Testis (tissue), 2 donors: ENCODE measurements at regions not wholly inside any gene's neighbourhood (a gene's known extent, or its start where the extent isn't known, plus 50 kb on each side); places are given as distances from the start of the nearest gene placed in this dataset.

ENCODE experiments used
- DNase-seq: peaks from one replicate; pipeline ENCODE4 v3.0.0-alpha.2; 2019
- H3K27ac ChIP-seq, 2 donors: fragments of 200-600 bp; sonication (generic); one replicate each; pipeline ENCODE4 v1.5.1; 2019
- H3K27me3 ChIP-seq: fragments of 200-600 bp; sonication (generic); one replicate; pipeline ENCODE4 v1.5.1; 2019
- H3K36me3 ChIP-seq: fragments of 200-600 bp; sonication (generic); one replicate; pipeline ENCODE4 v1.5.1; 2017; ENCODE audit warnings: low read depth; ENCODE audit errors: missing control alignments
- H3K4me1 ChIP-seq: fragments of 200-600 bp; sonication (generic); one replicate; pipeline ENCODE4 v1.5.1; 2019
- H3K4me3 ChIP-seq, 2 donors: fragments of 200-600 bp; sonication (generic); one replicate each; pipeline ENCODE4 v1.5.1; 2017 to 2019
- H3K9me3 ChIP-seq: fragments of 200-600 bp; sonication (generic); one replicate; pipeline ENCODE4 v1.5.1; 2017
- POLR2A ChIP-seq: fragments of 450-650 bp; IDR thresholded peaks from one replicate; pipeline ENCODE4 v1.6.1; 2017; ENCODE audit warnings: antibody characterized with exemption, mild to moderate bottlenecking, moderate library complexity
- WGBS, 2 donors: methylation state at CpG; one replicate each; pipeline ENCODE4 v1.1.5; 2018; 5-methylcytosine and 5-hydroxymethylcytosine counted together
- intact Hi-C: fragments of 100-400 bp; cut with DNase I; formaldehyde crosslinking; loops from one replicate; pipeline ENCODE4 v1.15.1; 2023; ENCODE audit warnings: low total_unique reads
- TF ChIP-seq, protein P1 (sequence below), 3 experiments: fragments of 450-650 bp in 2 of 3; fragments of 200-600 bp in 1 of 3; sonication (generic) in 1 of 3; IDR thresholded peaks; one replicate each; pipeline ENCODE4 v1.5.1; 2016 to 2019; ENCODE audit warnings: antibody characterized with exemption in 3 of 3, mild to moderate bottlenecking in 2 of 3, moderate library complexity in 1 of 3

DNA sequence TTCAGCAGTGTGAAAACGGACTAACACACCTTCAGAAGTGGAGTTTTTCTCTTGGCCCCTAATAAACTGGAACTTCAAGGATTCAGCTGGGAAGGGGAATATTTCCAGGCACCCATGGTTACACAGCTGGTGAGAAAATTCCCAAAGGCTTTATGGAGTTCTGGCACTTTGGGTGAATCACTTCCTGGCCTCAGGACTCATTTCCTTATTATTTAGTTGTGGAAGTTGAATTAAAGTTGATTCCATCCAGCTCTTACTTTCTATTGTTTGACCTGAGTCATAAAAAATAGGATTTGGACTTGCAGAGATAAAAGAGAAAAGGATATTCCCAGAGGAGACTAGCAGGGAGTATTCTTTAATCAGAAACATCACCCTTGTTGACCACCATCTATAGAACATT lies 882.1 kb downstream of the UQCRFS1 start:
- no peak for DNase-seq
- no peaks in the 10 kb centered on the region for H3K27me3 ChIP-seq
- no peak overlapping the region for H3K4me3 ChIP-seq
- TF ChIP-seq, protein P1, sequence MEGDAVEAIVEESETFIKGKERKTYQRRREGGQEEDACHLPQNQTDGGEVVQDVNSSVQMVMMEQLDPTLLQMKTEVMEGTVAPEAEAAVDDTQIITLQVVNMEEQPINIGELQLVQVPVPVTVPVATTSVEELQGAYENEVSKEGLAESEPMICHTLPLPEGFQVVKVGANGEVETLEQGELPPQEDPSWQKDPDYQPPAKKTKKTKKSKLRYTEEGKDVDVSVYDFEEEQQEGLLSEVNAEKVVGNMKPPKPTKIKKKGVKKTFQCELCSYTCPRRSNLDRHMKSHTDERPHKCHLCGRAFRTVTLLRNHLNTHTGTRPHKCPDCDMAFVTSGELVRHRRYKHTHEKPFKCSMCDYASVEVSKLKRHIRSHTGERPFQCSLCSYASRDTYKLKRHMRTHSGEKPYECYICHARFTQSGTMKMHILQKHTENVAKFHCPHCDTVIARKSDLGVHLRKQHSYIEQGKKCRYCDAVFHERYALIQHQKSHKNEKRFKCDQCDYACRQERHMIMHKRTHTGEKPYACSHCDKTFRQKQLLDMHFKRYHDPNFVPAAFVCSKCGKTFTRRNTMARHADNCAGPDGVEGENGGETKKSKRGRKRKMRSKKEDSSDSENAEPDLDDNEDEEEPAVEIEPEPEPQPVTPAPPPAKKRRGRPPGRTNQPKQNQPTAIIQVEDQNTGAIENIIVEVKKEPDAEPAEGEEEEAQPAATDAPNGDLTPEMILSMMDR (IDR thresholded peaks at IDR 0.05), result no peak
- no peak for TF ChIP-seq POLR2A
- H3K36me3 ChIP-seq, result no peaks in the 10 kb centered on the region
- no peak overlapping the region for H3K27ac ChIP-seq
- no peaks in the 10 kb centered on the region for H3K9me3 ChIP-seq
- intact Hi-C loops, result no loop called here
- H3K4me1 ChIP-seq, result no peaks in the 10 kb centered on the region
- 62 to 69% methylated on average over 1 of the region's 1 CpG for WGBS, 2 donors

DNA sequence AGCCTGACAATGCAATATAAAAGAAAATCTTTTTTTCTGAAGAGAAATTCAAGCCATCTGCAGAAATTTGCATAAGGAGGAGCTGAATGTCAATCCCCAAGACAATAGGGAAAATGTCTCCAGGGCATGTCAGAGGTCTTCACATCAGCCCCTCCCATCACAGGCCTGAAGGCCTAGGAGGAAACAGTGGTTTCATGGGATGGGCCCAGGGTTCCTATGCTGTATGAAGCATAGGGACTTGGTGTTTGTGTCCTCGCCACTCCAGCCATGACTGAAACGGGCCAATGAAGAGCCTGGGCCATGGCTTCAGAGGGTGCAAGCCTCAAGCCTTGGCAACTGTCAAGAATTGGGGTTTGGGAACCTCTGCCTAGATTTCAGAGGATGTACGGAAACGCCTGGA lies 883.5 kb downstream of the UQCRFS1 start:
- no peak for DNase-seq
- intact Hi-C loops, result loop anchor here (10.0 kb wide), 1 partner anchor 355 kb away; no protein-coding TSS in a partner anchor
- H3K4me1 ChIP-seq, result no peaks in the 10 kb centered on the region
- TF ChIP-seq, protein P1 (IDR thresholded peaks at IDR 0.05), result no peak
- TF ChIP-seq POLR2A, result no peak
- H3K36me3 ChIP-seq, result no peaks in the 10 kb centered on the region
- no peak overlapping the region for H3K4me3 ChIP-seq
- no peak overlapping the region for H3K27ac ChIP-seq
- no peaks in the 10 kb centered on the region for H3K27me3 ChIP-seq
- H3K9me3 ChIP-seq, result no peaks in the 10 kb centered on the region
- WGBS, 2 donors, result 91 to 100% methylated on average over 2 to 4 of the region's 4 CpGs

DNA sequence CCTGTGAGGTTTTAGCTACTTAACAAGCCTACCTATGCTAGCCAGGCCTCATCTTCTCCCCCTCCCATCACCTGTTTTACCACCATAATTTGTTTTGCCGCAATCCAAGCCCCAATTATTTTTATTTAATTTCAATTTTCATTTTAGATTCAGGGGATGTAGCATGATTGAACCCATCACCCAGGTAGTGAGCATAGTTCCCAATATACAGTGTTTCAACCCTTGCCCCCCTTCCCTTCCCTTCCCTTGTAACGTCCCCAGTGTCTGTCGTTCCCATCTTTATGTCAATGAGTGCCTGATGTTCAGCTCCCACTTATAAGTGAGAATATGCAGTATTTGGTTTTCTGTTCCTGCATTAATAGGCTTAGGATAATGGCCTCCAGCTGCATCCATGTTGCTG lies 885.0 kb downstream of the UQCRFS1 start:
- Histone ChIP-seq H3K4me1 (no peaks in the 10 kb centered on the region), H3K27ac (no peak overlapping the region), H3K9me3 (no peaks in the 10 kb centered on the region), H3K36me3 (no peaks in the 10 kb centered on the region), H3K27me3 (no peaks in the 10 kb centered on the region), H3K4me3 (no peak overlapping the region)
- intact Hi-C loops, result loop anchor here (10.0 kb wide), 1 partner anchor 353 kb away; no protein-coding TSS in a partner anchor
- WGBS, 2 donors, result 79 to 82% methylated on average over 3 of the region's 3 CpGs
- DNase-seq, result no peak
- TF ChIP-seq POLR2A, result no peak
- TF ChIP-seq, protein P1 (IDR thresholded peaks at IDR 0.05), result no peak

DNA sequence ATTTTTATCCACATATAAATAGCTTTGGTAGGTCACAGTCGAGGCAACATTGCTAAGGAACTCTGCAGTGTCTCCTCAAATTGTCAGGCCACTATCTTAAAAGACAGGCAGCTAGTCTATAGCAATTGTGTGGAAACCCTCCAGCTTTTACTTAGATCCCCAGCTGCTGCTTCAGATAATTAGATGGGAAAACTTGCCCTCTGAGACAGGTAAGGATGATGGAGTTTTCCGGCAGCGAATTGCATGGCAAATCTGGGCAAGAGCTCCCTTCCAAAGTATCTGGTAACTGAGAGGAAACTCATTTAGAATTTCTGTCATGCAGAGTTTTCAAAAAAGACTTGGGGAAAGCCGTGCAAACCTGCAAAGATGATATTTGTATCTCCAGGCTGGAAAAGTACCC lies 886.2 kb downstream of the UQCRFS1 start:
- Histone ChIP-seq H3K27ac (no peak overlapping the region), H3K4me1 (peaks cover 5% of the 10 kb centered on the region), H3K27me3 (no peaks in the 10 kb centered on the region), H3K9me3 (no peaks in the 10 kb centered on the region), H3K36me3 (no peaks in the 10 kb centered on the region), H3K4me3 (no peak overlapping the region)
- WGBS, 2 donors, result 54 to 83% methylated on average over 4 of the region's 4 CpGs
- no peak for DNase-seq
- intact Hi-C loops, result loop anchor here (10.0 kb wide), 1 partner anchor 352 kb away; no protein-coding TSS in a partner anchor
- TF ChIP-seq, protein P1 (IDR thresholded peaks at IDR 0.05), result no peak
- no peak for TF ChIP-seq POLR2A

DNA sequence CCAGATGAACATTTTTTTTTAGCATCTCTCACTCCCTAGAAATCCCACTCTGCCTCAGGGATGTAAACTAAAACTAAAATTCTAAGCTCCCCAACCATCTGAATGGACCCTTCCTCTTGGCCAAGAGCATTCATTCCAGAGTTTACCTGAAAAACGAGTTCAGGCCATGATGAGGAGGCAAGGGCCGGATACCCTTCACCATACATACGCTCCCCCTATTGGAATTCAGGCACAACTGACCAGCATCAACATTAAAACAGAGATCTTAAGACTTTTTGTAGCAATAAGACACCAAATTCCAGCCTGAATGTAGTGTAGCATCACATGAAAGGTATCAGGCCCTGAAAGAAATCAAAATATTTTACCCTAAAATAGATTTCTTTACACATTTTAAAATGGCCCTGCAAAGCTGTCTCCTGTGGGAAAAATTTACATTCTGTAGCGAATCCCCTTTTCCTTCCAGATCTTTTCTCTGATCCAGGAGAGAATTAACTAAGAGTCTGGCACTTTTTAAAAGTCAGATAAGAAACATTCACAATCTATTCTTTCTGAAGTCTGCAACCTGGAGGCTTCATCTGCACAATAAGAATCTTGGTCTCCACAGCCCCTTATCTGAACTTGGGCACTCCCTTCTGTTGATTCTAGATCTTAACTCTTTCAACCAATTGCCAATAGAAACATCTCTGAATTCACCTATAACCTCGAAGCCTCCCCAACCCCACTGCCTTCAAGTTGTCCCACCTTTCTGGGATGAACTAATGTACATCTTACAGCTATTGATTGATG lies 888.5 kb downstream of the UQCRFS1 start:
- no peaks in the 10 kb centered on the region for H3K9me3 ChIP-seq
- no peaks in the 10 kb centered on the region for H3K36me3 ChIP-seq
- no peak overlapping the region for H3K4me3 ChIP-seq
- intact Hi-C loops, result loop anchor here (10.0 kb wide), 1 partner anchor 350 kb away; no protein-coding TSS in a partner anchor
- no peaks in the 10 kb centered on the region for H3K27me3 ChIP-seq
- 73 to 74% methylated on average over 5 of the region's 5 CpGs for WGBS, 2 donors
- H3K27ac ChIP-seq, result no peak overlapping the region
- DNase-seq, result no peak
- peaks cover 5% of the 10 kb centered on the region for H3K4me1 ChIP-seq
- no peak for TF ChIP-seq POLR2A
- TF ChIP-seq, protein P1 (IDR thresholded peaks at IDR 0.05), result no peak
